ENCODE measurements at regions not wholly inside any gene's neighbourhood (a gene's known extent, or its start where the extent isn't known, plus 50 kb on each side); places are given as distances from the start of the nearest gene placed in this dataset.

- DNase-seq (ENCODE audit: low read depth in 4 of 4, low spot score in 2 of 4): no peak
Measured at GRCh38 chr12:90428881-90429280, 526.1 kb downstream of the CCER1 start.

GRCh38 chr12:90428465-90428864 lies 526.5 kb downstream of the CCER1 start:
- DNase-seq (ENCODE audit: low read depth in 4 of 4, low spot score in 2 of 4): no peak

- DNase-seq (ENCODE audit: low read depth in 4 of 4, low spot score in 2 of 4): no peak
Measured at GRCh38 chr12:90423965-90424364, 531.0 kb downstream of the CCER1 start.

- DNase-seq (ENCODE audit: low read depth in 4 of 4, low spot score in 2 of 4): no peak
Measured at GRCh38 chr12:90410962-90411361, 544.0 kb downstream of the CCER1 start.

- no peak for DNase-seq (ENCODE audit: low read depth in 4 of 4, low spot score in 2 of 4)
Measured at GRCh38 chr12:90407841-90408240, 547.1 kb downstream of the CCER1 start.

- DNase-seq (ENCODE audit: low read depth in 4 of 4, low spot score in 2 of 4): no peak
Measured at GRCh38 chr12:90404071-90404470, 550.9 kb downstream of the CCER1 start.

- no peak for DNase-seq (ENCODE audit: low read depth in 4 of 4, low spot score in 2 of 4)
Measured at GRCh38 chr12:90401185-90401584, 553.8 kb downstream of the CCER1 start.

GRCh38 chr12:90399357-90399756 lies 555.6 kb downstream of the CCER1 start:
- no peak for DNase-seq (ENCODE audit: low read depth in 4 of 4, low spot score in 2 of 4)

- no peak for DNase-seq (ENCODE audit: low read depth in 4 of 4, low spot score in 2 of 4)
Measured at GRCh38 chr12:90398285-90398836, 556.6 kb downstream of the CCER1 start.

GRCh38 chr12:90396556-90396955 lies 558.4 kb downstream of the CCER1 start:
- no peak for DNase-seq (ENCODE audit: low read depth in 4 of 4, low spot score in 2 of 4)

- no peak for DNase-seq (ENCODE audit: low read depth in 4 of 4, low spot score in 2 of 4)
Measured at GRCh38 chr12:90393652-90394051, 561.3 kb downstream of the CCER1 start.

GRCh38 chr12:90393089-90393488 lies 561.9 kb downstream of the CCER1 start:
- DNase-seq (ENCODE audit: low read depth in 4 of 4, low spot score in 2 of 4): no peak

GRCh38 chr12:90390947-90391346 lies 564.0 kb downstream of the CCER1 start:
- no peak for DNase-seq (ENCODE audit: low read depth in 4 of 4, low spot score in 2 of 4)

GRCh38 chr12:90368081-90368480 lies 586.9 kb downstream of the CCER1 start:
- no peak for DNase-seq (ENCODE audit: low read depth in 4 of 4, low spot score in 2 of 4)

- no peak for DNase-seq (ENCODE audit: low read depth in 4 of 4, low spot score in 2 of 4)
Measured at GRCh38 chr12:90366286-90366685, 588.7 kb downstream of the CCER1 start.

GRCh38 chr12:90360300-90360699 lies 594.7 kb downstream of the CCER1 start:
- no peak for DNase-seq (ENCODE audit: low read depth in 4 of 4, low spot score in 2 of 4)

- no peak for DNase-seq (ENCODE audit: low read depth in 4 of 4, low spot score in 2 of 4)
Measured at GRCh38 chr12:90355711-90356355, 599.1 kb downstream of the CCER1 start.

- no peak for DNase-seq (ENCODE audit: low read depth in 4 of 4, low spot score in 2 of 4)
Measured at GRCh38 chr12:90343966-90344365, 611.0 kb downstream of the CCER1 start.

- DNase-seq (ENCODE audit: low read depth in 4 of 4, low spot score in 2 of 4): no peak
Measured at GRCh38 chr12:90342081-90342480, 612.9 kb downstream of the CCER1 start.

- no peak for DNase-seq (ENCODE audit: low read depth in 4 of 4, low spot score in 2 of 4)
Measured at GRCh38 chr12:90339837-90340236, 615.1 kb downstream of the CCER1 start.

- DNase-seq (ENCODE audit: low read depth in 4 of 4, low spot score in 2 of 4): no peak
Measured at GRCh38 chr12:90338365-90338764, 616.6 kb downstream of the CCER1 start.

GRCh38 chr12:90337018-90337417 lies 618.0 kb downstream of the CCER1 start:
- no peak for DNase-seq (ENCODE audit: low read depth in 4 of 4, low spot score in 2 of 4)

- DNase-seq (ENCODE audit: low read depth in 4 of 4, low spot score in 2 of 4): no peak
Measured at GRCh38 chr12:90335566-90335965, 619.4 kb downstream of the CCER1 start.

Data from left renal cortex interstitium (tissue), 4 donors.